Activated CD4-positive, alpha-beta T cell treated with anti-CD3 and anti-CD28 coated beads, Interleukin-2, amount 50 U/mL, for 16 hours (primary cell): ENCODE measurements at regions not wholly inside any gene's neighbourhood (a gene's known extent, or its start where the extent isn't known, plus 50 kb on each side); places are given as distances from the start of the nearest gene placed in this dataset.

Source experiments
- DNase-seq: peaks from one replicate; pipeline ENCODE4 v3.0.0-alpha.2; 2020

DNA sequence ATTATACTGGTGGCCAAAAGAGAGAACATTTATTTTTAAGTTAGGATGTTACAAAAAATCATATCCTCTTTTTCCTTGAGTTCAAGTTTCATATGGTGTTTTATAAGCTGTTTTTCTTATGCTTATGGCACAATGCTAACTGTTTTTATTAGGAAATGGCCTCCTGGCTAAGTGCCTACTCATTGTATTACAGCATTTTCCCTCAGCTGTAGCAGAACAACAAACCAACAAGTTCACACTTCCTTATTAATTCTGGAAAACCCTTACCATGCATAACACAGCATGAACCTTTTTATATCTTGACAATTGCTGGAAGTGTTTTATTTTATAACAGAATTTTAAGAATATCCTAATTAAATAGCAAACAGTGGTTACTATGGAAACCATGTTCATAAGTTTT lies 165.8 kb downstream of the GASK1B start:
- DNase-seq = no peak

DNA sequence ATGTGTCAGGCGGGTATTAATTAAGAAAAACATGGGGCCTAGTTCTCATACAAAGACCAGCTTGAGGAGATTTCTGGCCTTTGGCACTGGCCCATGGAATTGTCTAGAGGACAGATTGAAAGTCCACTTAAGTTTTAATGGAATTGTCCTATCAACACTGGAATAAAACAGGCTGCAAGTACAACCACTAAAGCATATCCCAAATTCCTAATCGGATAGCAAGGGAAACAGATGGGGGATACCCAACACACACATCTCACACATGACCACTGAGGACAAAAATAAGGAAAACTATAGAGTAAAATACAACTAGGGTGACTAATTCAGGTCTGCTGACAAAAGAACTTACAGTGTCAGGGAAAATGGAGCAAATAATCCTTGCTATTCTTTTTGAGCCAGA lies 167.8 kb downstream of the GASK1B start:
- no peak for DNase-seq

DNA sequence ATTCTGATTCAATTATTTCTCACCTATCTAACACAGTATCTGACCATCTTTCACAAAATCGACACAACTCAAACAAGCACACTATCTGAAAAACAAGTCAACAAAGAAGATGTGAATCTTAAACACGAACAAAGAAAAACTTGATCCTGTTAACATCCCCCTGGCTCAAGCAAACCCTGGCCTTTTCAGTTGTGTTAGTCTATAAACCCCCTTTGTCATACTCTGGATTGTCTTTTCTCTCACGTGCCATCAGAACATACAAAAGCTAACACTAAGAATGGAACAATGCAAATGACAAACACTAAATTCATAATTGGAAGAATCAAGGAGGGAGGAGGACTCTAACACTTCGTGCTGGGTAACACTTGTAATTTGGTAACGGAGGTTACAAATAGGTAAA lies 168.7 kb downstream of the GASK1B start:
- DNase-seq = no peak

DNA sequence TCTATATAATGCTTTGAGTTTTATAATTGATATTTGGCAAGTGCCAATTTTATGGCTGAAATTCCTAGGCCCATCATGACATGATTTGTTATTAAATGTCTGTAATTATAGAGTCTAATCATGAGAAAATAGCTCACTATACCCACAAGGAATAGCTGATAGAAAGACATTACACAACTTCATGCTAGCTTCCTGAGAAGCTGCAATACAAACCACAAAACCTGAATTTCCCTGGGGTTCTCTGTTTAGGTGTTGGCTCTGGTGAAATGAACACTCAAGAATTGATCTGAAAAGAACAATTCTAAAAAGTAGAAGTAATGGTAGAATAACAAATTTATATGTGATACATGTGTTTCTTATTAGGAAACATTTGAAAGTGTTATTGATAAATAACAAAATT lies 169.6 kb downstream of the GASK1B start:
- DNase-seq = no peak

DNA sequence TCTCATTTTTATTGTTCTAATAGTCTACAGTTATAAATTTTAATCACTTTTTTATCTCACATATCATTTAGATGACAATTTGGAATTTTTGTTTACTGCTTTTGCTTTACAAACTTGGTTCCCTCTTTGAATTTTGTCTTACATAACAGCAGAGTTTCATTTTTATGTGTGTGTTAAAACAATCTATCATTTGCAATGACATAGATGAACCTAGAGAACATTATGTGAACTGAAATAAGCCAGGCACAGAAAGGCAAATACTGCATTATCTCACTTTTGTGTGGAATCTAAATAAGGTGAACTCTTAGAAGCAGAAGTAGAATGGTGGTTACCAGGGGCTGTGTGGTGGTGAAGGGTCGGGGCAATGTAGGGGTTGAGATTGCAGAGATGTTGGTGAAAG lies 170.7 kb downstream of the GASK1B start:
- DNase-seq = no peak

DNA sequence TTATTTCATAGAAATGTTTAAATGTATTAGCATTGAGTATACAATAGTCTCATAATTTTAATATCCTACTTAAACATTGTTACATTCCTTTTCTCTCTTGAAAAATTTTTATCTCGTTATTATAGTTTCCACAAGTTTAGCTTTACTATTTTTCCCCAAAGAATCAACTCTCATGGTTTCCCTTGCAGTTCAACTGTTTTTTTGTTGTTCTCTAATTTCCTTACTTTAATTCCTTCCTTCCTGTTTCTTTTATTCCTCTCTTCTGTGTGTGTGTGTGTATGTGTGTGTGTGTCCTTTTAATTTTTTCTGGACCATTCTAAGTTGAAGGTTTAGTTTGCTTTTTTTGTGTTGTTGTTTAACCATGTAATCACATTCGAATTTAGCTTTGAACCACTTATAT lies 171.1 kb downstream of the GASK1B start:
- no peak for DNase-seq

DNA sequence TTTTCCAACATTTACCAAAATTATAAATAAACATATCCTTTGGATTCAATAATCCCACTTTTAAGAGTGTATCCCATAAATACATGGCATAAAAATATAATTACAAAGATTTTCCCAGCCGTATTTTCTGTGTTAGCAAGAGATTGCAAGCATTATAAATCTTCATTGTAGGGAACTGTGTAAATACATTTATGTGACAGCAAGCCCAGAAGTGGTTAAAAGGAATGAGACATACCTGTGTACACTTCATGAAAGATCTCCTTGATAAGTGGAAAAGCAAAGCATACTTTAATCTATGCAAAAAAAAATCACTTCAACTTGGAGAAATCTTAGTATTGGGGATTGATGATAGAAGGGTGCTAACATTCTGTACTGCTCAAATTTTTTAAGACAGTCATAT lies 173.1 kb downstream of the GASK1B start:
- DNase-seq = no peak

DNA sequence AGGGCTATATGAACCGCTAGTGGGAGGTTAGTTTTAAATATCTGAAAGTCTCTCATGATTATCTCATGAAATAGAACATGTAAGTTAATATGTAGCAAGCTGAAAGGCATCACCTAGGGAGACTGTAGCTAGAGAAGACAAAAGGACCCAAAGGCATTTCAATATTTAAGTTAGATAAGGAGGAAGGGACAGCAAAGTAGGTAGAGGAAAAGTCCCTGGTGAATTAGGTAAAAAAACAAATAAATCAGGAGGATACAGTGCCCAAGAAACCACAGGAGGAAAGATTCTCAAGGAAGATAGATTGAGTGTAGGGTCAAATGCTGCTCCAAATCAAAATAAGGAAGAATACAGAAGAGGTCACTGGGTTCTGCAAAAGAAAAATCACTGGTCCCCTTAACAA lies 175.5 kb downstream of the GASK1B start:
- no peak for DNase-seq

DNA sequence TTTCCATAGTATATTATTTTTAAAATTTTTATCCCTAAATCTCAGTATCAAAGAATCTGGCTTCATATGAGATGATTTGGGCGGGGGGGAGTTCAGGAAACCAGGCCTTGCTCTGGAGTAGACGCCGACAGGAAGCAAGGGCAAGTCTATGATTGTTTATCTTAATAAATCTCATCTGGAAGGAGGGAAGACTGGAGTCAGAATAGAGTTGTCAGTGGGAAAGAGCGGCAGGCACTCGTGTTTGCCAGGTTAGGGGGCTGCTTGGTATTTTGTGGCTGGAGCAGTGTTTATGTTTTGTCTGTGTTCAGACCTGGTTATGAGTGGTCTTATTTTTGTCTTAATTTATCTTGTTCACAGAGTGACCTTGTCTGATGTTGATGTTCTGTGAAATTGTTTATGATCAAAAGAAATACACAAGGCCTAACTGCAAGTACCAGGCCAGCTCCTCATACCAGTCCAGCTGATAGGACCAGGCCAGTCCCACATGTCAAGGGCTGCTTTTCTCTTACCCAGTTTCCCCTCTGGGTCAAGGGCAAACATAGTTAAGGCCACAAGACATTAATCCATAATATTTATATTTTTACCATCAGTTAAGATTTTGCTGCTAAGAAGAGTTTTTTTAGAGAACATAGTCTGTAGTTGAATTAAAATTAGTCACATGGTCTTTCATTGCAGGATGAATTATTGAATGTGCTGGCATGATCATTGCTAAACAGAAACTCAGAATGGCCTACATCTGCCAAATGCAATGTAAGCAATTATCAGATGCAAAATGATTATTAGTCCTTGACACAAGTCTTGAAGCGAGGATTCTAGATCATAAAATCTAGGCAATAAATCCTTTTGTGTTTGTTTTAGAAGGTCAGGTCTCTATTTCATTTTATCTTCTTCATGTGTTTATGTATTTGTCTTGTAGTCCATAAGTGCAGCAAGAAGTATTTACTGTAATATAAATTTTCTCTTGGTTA lies 176.5 kb downstream of the GASK1B start:
- DNase-seq = no peak

DNA sequence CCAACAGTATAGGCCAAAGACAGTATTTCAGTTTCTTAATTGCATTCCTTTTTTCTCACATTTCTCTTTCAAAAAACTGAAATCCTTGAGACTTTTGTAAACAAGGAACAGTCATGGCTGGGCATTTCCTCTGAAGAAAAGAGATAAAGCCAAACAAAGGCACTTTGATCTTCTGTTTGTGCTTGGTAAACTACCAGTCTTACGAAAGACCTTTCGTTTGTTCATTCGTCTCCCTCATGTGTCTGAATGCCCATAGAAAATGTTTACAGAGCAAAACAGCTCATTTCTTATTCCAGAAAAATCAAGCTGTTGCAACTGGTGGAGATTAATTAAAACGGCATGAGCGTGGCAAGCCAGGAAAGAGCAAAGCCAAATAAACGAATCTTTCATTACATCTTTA lies 178.0 kb downstream of the GASK1B start:
- DNase-seq = no peak

DNA sequence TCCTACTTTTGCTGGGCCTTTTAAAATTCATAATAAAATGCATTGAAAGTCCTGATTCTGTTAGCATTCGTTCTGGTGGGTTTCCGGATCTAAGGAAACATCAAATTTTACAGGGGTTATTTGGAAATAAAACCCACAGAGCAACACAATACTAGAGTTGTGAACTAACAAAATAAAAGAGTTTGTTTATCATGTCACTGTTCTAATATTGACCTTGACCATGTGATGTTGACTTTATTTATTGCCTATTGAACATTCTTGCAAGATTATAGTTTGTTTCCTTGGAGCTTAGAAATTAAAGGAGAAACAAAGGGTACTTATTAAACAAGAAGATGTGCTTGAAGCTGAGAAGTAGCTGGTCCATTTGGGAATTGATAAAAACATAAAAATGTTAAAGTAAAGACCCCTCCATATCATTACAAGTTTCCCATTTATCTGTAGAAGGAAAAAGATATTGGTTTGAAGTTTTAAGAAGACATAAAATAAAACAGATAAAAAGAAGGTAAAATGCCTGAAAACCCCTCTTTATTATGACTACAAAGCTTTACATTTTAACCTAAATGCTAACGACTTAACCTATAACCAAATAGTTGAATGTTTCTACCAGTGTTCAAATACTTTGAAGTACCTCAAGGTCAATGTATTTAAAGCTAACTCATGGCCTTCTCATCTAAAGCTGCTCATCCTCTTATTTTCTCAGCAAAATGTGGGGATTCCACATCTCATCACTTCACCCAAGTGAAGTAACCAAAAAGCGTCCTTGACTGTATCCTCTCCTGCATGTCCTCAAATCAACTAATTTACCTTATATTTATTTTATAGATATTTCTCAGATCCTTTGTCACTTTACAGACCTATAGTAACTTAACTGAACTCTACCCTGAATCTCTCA lies 179.6 kb downstream of the GASK1B start:
- no peak for DNase-seq

DNA sequence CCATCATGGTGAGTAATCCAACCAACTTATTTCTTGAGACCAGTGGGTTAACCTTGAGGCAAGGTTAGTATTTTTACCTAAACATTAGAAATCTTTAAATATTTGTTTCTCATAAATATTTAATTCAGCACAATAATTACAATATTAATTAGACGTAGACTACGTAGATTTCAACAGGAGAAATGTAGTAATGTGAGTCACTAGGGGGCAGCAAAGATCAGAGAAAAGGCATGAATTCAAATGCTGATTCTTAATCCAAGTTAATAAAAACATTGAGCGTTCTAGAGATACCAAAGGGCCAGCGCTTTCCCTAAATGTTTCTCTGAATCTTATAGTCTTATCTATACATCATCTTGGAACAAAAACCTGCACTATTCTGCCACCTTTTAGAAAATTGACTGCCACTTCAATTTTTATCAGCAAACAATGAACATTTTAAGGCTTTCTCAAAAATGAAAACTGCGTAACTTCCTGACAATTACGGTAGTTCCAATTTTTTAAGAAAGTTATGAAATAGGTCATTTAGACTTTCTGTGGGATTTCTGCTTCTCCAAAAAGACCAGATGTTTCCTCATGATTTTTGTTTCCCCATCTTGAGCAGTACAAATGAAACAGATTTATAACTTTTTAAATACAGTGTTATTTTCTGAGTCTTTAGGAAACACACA lies 180.7 kb downstream of the GASK1B start:
- peak; percentile 59 for DNase-seq

DNA sequence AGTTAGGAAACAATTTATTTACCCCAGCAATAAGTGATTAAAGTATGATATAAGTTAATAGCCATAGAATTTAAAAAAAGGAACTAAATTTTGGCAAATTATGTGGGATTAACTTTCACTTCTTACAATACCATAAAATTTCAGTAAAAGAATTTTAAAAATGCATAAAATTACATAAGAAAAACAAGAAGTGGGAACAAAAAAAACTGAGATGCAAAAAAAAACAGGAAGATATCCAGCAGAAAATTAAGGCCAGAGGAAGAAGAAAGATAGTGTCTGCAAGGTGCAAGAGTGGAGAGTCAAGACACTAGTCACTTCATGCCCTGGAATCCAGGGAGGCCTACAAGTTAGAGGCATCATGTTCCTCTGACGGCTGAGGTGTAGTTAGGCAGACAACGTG lies 184.2 kb downstream of the GASK1B start:
- DNase-seq = no peak

DNA sequence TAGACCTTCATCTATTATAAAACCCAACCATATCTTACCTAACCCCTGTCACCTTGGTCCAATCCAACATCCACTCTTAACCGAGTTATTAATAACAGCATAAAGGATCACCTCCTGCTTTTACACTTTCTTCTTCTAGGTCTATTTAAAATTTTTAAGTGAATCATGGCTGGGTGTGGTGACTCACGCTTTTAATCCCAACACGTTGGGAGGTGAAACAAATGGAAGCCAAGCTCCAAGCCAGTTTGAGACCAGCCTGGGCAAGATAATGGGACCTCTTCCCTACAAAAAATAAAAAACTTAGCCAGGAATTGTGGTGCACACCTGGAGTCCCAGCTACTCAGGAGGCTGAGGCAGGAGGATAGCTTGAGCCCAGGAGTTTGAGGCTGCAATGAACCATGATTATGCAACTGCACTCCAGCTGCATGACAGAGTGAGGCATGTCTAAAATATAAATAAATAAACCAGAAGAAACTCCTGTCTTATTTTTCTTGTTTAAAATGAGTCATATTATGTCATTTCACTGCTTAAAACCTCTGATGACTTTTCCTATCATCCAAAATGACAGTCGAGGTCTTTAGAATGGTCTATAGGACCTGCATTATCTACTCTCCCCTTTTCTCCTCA lies 188.4 kb downstream of the GASK1B start:
- no peak for DNase-seq

DNA sequence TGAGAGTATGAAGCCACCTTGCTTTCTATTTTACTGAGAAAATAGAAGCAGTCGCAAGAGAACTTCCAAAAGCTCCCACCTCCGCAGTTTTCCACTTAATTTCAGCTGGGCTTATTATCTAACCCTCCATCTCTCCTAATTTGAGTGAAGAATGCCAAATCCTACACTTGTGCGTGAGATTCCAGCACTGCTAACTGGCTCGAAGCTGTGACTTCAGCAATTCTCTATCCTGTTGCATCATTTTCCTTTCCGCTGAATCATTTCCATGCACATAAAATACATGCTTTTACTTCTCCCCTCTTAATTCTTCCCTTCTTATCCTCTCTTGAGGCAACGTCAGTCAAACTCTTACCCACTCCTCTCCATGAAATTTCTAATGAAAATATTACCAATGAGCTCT lies 189.5 kb downstream of the GASK1B start:
- no peak for DNase-seq

DNA sequence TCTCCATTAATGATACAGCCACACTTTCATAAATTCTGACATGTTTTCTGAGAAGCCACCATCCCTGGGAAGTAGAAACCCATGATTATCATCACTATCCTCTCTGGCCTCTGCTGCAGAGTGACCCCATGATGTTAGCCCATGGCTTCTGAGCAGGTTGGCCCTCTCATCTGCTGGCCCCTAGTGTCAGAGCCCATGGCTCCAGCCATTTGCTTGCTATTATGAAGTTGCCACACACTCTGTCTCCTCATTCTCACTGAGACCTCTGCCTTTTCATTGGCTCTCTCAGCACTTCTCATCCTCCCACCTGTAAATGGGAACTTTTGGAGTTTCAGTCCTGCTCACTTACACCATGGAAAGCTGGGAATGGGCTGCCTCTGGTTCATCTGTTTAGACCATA lies 192.7 kb downstream of the GASK1B start:
- DNase-seq = no peak

DNA sequence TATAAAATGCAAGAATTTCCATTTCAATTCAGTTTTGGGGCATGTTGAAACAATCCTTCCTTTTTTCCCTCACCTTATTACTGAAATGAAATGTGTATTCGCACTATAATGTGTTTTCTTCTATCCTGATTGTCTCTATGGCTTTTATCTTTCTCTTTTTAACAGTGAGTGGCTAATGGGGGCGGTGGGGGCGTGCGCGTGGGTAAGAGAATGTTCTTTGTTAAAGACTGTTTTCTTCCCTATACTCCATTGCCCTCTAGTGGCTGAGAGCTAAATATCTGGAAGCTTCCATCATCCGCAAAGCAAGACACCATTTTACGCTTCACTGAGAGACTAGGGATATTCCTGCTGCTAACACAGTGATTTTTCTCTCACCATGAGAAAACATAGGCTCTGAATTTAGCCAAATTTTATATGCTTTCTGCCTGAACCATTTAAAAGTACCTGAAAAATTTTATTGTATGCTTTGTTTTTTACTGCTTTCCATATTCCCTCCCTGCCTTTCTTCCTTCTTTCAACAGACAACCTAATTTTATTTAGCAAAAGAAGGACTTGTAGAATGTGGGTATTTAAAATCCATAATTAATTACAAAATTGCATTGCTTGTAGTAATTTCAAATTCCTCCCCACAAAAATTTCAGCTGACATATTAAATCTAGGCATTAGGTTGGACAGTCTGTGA lies 194.0 kb downstream of the GASK1B start:
- DNase-seq = peak; percentile 32

DNA sequence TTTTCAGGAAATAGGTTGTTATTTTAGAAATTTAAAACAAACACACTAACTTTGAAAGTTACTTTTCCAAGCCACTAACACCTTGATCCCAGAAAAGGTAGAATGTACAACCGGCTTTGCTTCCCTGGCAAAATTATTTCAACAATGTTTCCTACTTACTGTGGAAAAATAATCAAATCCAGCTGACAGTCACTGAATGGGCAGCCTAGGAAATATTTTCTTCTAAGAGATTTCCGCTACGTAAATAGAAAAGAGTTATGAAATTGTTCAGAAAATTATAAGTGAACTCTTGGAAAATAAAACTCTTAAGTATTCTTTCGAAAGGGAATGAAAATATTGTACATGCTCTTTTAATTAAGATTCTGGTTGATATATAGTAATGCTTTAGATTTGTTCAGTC lies 195.7 kb downstream of the GASK1B start:
- DNase-seq = no peak

DNA sequence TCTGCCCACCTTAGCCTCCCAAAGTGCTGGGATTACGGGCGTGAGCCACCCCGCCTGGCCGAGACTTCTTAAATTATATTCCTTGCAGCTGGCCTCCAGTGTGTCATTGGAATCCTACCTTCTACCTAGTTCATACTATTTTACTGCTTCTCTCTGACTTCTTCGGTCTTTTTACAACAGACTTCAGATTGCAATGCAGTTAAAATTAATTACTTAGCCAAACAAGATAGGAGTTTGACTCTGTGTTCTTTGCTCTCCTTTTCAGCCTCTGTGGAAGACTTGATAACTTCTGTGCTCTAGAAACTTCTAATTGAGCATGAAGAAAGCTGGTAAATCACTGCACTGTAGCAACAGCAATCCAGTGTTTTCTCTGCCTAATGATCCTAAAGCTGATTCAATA lies 199.5 kb downstream of the GASK1B start:
- DNase-seq = no peak

DNA sequence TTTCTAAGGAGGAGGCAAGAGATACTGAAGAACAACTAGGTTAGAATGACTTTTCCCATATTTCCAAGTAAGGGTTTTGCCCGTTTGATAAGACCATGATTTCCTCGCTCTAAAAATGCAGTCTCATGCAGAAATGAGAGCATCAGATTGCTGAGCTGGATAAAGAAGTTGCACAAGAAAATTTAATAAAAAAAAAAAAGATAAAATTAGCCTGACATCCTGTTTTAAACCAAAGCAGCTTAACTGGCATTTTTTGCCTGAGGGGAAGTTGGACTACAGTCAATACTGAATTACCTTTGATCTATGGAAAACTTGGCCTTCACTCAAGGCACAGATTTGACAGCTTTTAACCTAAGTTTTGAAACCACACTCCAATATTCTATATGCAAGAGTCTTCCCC lies 208.4 kb downstream of the GASK1B start:
- no peak for DNase-seq

DNA sequence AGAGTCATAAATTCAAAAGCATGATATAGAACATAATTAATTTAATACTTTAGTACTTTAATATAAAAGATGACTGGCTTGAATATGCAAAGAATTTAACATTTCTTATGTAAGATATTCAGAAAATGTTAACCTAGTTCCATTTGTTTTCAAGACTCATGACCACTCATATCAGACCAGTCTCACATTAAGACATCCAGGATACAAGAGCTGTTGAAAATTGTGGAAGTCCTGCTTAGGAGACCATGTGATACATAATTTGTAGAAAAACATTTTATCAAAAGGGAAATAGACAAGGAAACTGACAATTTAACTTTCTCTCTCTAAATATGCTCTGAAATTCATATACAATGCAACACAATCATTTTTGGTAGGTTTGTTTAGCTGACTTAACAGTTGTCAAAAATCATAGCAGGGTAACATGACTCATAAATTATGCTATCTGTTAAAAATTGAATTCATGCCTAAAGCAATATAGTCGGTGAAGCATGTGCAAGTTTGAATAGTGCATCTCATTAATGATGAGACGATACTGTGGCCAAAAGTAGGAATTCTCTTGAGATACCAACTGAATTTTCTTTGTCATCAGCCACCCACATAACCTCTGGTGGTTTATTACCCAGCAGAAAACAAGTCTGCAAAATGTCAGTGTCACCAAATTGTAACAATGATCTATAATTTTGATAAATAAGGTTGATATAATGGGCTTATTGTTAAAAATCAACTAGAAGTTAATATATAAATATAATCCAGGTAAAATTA lies 211.4 kb downstream of the GASK1B start:
- no peak for DNase-seq

DNA sequence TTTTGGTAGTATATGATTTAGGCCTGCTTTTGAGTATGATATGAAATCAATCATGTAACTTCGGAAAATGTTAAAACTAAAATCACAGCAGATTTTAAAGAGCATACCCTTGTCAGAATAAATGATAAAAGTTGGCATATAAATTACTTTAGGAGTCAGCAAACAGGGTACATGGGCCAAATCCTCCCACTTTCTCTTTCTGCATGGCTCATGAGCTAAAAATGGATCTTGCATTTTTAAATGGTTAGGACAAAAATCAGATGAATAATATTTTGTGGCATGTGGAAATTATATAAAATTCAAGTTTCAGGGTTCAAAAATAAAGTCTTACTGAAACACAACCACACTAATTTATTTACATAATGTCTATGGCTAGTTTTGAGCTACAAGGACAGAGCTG lies 214.9 kb downstream of the GASK1B start:
- DNase-seq = no peak
